Loucy (cell line): ENCODE measurements at regions not wholly inside any gene's neighbourhood (a gene's known extent, or its start where the extent isn't known, plus 50 kb on each side); places are given as distances from the start of the nearest gene placed in this dataset.

Experiments used
- H2AFZ ChIP-seq: fragments of 200-600 bp; sonication (generic); 2 replicates; pipeline ENCODE4 v1.6.0; 2016; ENCODE audit warnings: antibody characterized with exemption, mild to moderate bottlenecking, low read length, moderate library complexity
- H3F3A ChIP-seq: fragments of 200-600 bp; 2 replicates; pipeline ENCODE4 v1.6.0; 2016; ENCODE audit warnings: antibody characterized with exemption, low read depth, mild to moderate bottlenecking
- H3K27me3 ChIP-seq: fragments of 200-600 bp; sonication (generic); 2 replicates; pipeline ENCODE4 v1.6.1; 2014; ENCODE audit warnings: low read length, mild to moderate bottlenecking; ENCODE audit not compliant: insufficient read depth, poor library complexity, severe bottlenecking
- H3K36me3 ChIP-seq: fragments of 200-600 bp; sonication (generic); 2 replicates; pipeline ENCODE4 v1.6.1; 2016; ENCODE audit warnings: low read length; ENCODE audit not compliant: insufficient read depth
- H3K4me1 ChIP-seq: fragments of 200-600 bp; sonication (generic); 2 replicates; pipeline ENCODE4 v1.5.1; 2014; ENCODE audit warnings: low read length, mild to moderate bottlenecking; ENCODE audit not compliant: insufficient read depth, poor library complexity, severe bottlenecking
- H3K4me2 ChIP-seq: fragments of 200-600 bp; sonication (generic); 2 replicates; pipeline ENCODE4 v1.6.0; 2014; ENCODE audit warnings: antibody characterized with exemption, low read length, low read depth, mild to moderate bottlenecking; ENCODE audit not compliant: poor library complexity, severe bottlenecking
- H3K4me3 ChIP-seq: fragments of 200-600 bp; sonication (generic); 2 replicates; pipeline ENCODE4 v1.5.1; 2014; ENCODE audit warnings: low read length, mild to moderate bottlenecking, mixed read lengths; ENCODE audit not compliant: poor library complexity, severe bottlenecking
- H3K79me2 ChIP-seq: fragments of 200-600 bp; sonication (generic); 2 replicates; pipeline ENCODE4 v1.6.1; 2014; ENCODE audit warnings: low read length; ENCODE audit not compliant: insufficient read depth
- H3K9ac ChIP-seq: fragments of 200-600 bp; sonication (generic); 2 replicates; pipeline ENCODE4 v1.6.0; 2014; ENCODE audit warnings: mild to moderate bottlenecking, low read depth, low read length, moderate library complexity; ENCODE audit not compliant: poor library complexity, severe bottlenecking
- H3K9me2 ChIP-seq: fragments of 200-600 bp; sonication (generic); replicated peaks from 2 replicates; pipeline ENCODE4 v1.6.1; 2016; ENCODE audit warnings: low read depth, low read length, mixed read lengths
- H3K9me3 ChIP-seq: fragments of 200-600 bp; sonication (generic); 2 replicates; pipeline ENCODE4 v1.6.1; 2014; ENCODE audit warnings: mild to moderate bottlenecking, antibody characterized with exemption, low read length, low read depth; ENCODE audit not compliant: insufficient read depth
- H4K20me1 ChIP-seq: fragments of 200-600 bp; sonication (generic); 2 replicates; pipeline ENCODE4 v1.6.0; 2014; ENCODE audit warnings: antibody characterized with exemption, low read length, mild to moderate bottlenecking; ENCODE audit not compliant: insufficient read depth, poor library complexity, severe bottlenecking
- CTCF ChIP-seq: fragments of 200-600 bp; sonication (generic); conservative IDR thresholded peaks from 2 replicates; pipeline ENCODE4 v1.5.1; 2014; ENCODE audit warnings: mild to moderate bottlenecking, antibody characterized with exemption, low read length
- EZH2phosphoT487 ChIP-seq: fragments of 200-600 bp; IDR thresholded peaks from 2 replicates; pipeline ENCODE4 v1.6.1; 2018; ENCODE audit warnings: antibody characterized with exemption, mild to moderate bottlenecking, moderate library complexity, borderline replicate concordance

- no peak for TF ChIP-seq CTCF
- no peak for TF ChIP-seq EZH2phosphoT487
- Histone ChIP-seq H3K27me3 (no peaks in the 10 kb centered on the region), H3K4me3 (no peak overlapping the region), H3K9me2 (no peaks in the 10 kb centered on the region), H2AFZ (peak overlapping the region; percentile 24; the same call in 1 of the 2 replicates), H3K36me3 (no peaks in the 10 kb centered on the region), H3K79me2 (no peaks in the 10 kb centered on the region), H3K4me2 (no peak overlapping the region), H3K4me1 (no peaks in the 10 kb centered on the region), H3K9ac (no peak overlapping the region), H3K9me3 (no peaks in the 10 kb centered on the region), H3F3A (no peaks in the 10 kb centered on the region), H4K20me1 (no peaks in the 10 kb centered on the region)
These were observed 190.6 kb upstream of the LNX1 start for GRCh38 chr4:53781629-53782457.

GRCh38 chr4:53780736-53781400 is 189.6 kb upstream of the LNX1 start:
- Histone ChIP-seq H4K20me1 (no peaks in the 10 kb centered on the region), H3K9ac (no peak overlapping the region), H3K4me1 (no peaks in the 10 kb centered on the region), H2AFZ (no peak overlapping the region), H3K9me2 (no peaks in the 10 kb centered on the region), H3K79me2 (no peaks in the 10 kb centered on the region), H3K27me3 (no peaks in the 10 kb centered on the region), H3K4me3 (no peak overlapping the region), H3K4me2 (no peak overlapping the region), H3F3A (no peaks in the 10 kb centered on the region), H3K9me3 (no peaks in the 10 kb centered on the region), H3K36me3 (no peaks in the 10 kb centered on the region)
- TF ChIP-seq CTCF (no peak), EZH2phosphoT487 (no peak)

GRCh38 chr4:53779025-53779424 is 187.7 kb upstream of the LNX1 start:
- Histone ChIP-seq H3K27me3 (no peaks in the 10 kb centered on the region), H3K79me2 (no peaks in the 10 kb centered on the region), H3K9ac (no peak overlapping the region), H3K9me2 (no peaks in the 10 kb centered on the region), H3K36me3 (no peaks in the 10 kb centered on the region), H3F3A (no peaks in the 10 kb centered on the region), H3K4me3 (no peak overlapping the region), H2AFZ (no peak overlapping the region), H3K4me1 (no peaks in the 10 kb centered on the region), H3K9me3 (no peaks in the 10 kb centered on the region), H4K20me1 (no peaks in the 10 kb centered on the region), H3K4me2 (no peak overlapping the region)
- TF ChIP-seq CTCF, result no peak
- TF ChIP-seq EZH2phosphoT487, result no peak
